ENCODE measurements at regions not wholly inside any gene's neighbourhood (a gene's known extent, or its start where the extent isn't known, plus 50 kb on each side); places are given as distances from the start of the nearest gene placed in this dataset.

GRCh38 chr6:48614326-48614725, 503.3 kb upstream of the PTCHD4 start:
- Histone ChIP-seq H3K9me1 (ENCODE audit: control insufficient read depth, extremely low read depth, insufficient read depth, low read length) (no peaks in the 10 kb centered on the region), H3K4me1 (ENCODE audit: control insufficient read depth, extremely low read depth, insufficient read depth, low read length) (no peaks in the 10 kb centered on the region), H3K36me3 (ENCODE audit: control insufficient read depth in 2 of 2, extremely low read depth in 1 of 2, insufficient read depth in 2 of 2, low read length in 2 of 2) (no peaks in the 10 kb centered on the region), H3K4me2 (ENCODE audit: control insufficient read depth, extremely low read depth, insufficient read depth, low read depth, low read length) (no peak overlapping the region), H3K27me3 (ENCODE audit: control insufficient read depth, extremely low read depth, insufficient read depth, low read length) (no peaks in the 10 kb centered on the region), H3K79me2 (ENCODE audit: control insufficient read depth, insufficient read depth, low read length) (no peaks in the 10 kb centered on the region), H3K9ac (ENCODE audit: control insufficient read depth, extremely low read depth, insufficient read depth, low read length) (no peak overlapping the region), H3K27ac (ENCODE audit: control insufficient read depth, insufficient read depth, low read length) (no peak overlapping the region), H3K9me3 (ENCODE audit: control insufficient read depth, low read depth, low read length) (no peaks in the 10 kb centered on the region), H3K4me3 (ENCODE audit: control insufficient read depth in 2 of 3, extremely low read depth in 1 of 3, insufficient read depth in 2 of 3, low read depth in 1 of 3, low read length in 3 of 3) (no peak overlapping the region), H2AFZ (ENCODE audit: control insufficient read depth, low read length) (no peak overlapping the region), H4K20me1 (ENCODE audit: control insufficient read depth, extremely low read depth, insufficient read depth, low read length) (no peaks in the 10 kb centered on the region)
- FAIRE-seq (no peak), DNase-seq (ENCODE audit: low read depth, low spot score) (no peak)
- TF ChIP-seq EZH2 (IDR thresholded peaks at IDR 0.05; ENCODE audit: low read length) = no peak
- no peak for TF ChIP-seq CTCF (optimal IDR thresholded peaks at IDR 0.05 in 1 of 3, IDR thresholded peaks at IDR 0.05 in 1 of 3, conservative IDR thresholded peaks at IDR 0.05 in 1 of 3; ENCODE audit: extremely low read depth in 1 of 3, insufficient read depth in 2 of 3, low read length in 3 of 3)
- dilution Hi-C loops (cut with MboI; ENCODE audit: extremely low pct_ligation_motif_present, low sequenced_read_pairs) = no loop called here

GRCh38 chr6:48613231-48613949, 502.4 kb upstream of the PTCHD4 start:
- no peaks in the 10 kb centered on the region for H3K27me3 ChIP-seq (ENCODE audit: control insufficient read depth, extremely low read depth, insufficient read depth, low read length)
- H4K20me1 ChIP-seq (ENCODE audit: control insufficient read depth, extremely low read depth, insufficient read depth, low read length) = no peaks in the 10 kb centered on the region
- H3K9me1 ChIP-seq (ENCODE audit: control insufficient read depth, extremely low read depth, insufficient read depth, low read length) = no peaks in the 10 kb centered on the region
- H3K79me2 ChIP-seq (ENCODE audit: control insufficient read depth, insufficient read depth, low read length) = no peaks in the 10 kb centered on the region
- DNase-seq (ENCODE audit: low read depth, low spot score) = no peak
- no peaks in the 10 kb centered on the region for H3K9me3 ChIP-seq (ENCODE audit: control insufficient read depth, low read depth, low read length)
- TF ChIP-seq CTCF (optimal IDR thresholded peaks at IDR 0.05 in 1 of 3, IDR thresholded peaks at IDR 0.05 in 1 of 3, conservative IDR thresholded peaks at IDR 0.05 in 1 of 3; ENCODE audit: extremely low read depth in 1 of 3, insufficient read depth in 2 of 3, low read length in 3 of 3) = no peak
- no peak overlapping the region for H2AFZ ChIP-seq (ENCODE audit: control insufficient read depth, low read length)
- no peak for FAIRE-seq
- no peaks in the 10 kb centered on the region for H3K36me3 ChIP-seq (ENCODE audit: control insufficient read depth in 2 of 2, extremely low read depth in 1 of 2, insufficient read depth in 2 of 2, low read length in 2 of 2)
- H3K4me3 ChIP-seq (ENCODE audit: control insufficient read depth in 2 of 3, extremely low read depth in 1 of 3, insufficient read depth in 2 of 3, low read depth in 1 of 3, low read length in 3 of 3) = no peak overlapping the region
- no peak overlapping the region for H3K4me2 ChIP-seq (ENCODE audit: control insufficient read depth, extremely low read depth, insufficient read depth, low read depth, low read length)
- dilution Hi-C loops (cut with MboI; ENCODE audit: extremely low pct_ligation_motif_present, low sequenced_read_pairs) = no loop called here
- no peak overlapping the region for H3K27ac ChIP-seq (ENCODE audit: control insufficient read depth, insufficient read depth, low read length)
- no peak overlapping the region for H3K9ac ChIP-seq (ENCODE audit: control insufficient read depth, extremely low read depth, insufficient read depth, low read length)
- no peaks in the 10 kb centered on the region for H3K4me1 ChIP-seq (ENCODE audit: control insufficient read depth, extremely low read depth, insufficient read depth, low read length)

Data from keratinocyte (primary cell).